ENCODE measurements at regions not wholly inside any gene's neighbourhood (a gene's known extent, or its start where the extent isn't known, plus 50 kb on each side); places are given as distances from the start of the nearest gene placed in this dataset.
A peak's percentile ranks its signal among the peaks of the same experiment; 100 is the strongest.
"Not testable (repeated sequence)": the region's sequence is repeated elsewhere in the genome, so short reads cannot be mapped to it uniquely, and the experiment has no call there.

DNA sequence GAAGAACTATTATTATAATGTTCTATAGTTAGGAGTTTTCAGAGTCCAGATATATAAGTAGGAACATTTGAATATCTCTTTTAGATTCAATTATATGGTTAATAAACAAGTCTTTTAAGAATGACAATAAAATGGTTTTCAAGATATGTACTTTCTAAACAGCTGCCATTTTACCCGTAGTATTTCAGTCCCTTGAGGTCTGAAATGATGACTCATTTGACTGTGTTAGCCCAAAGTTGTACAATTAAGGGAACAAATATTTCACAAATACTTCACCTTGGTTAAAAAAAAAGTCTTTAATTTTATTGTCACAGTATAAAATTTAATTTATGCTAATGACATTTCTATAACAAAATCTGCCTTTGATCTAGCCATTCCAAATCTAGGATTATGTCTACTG is 91.6 kb upstream of the TANK start:
- no peak for ATAC-seq
- Mint-ChIP-seq H3K27ac (no peak overlapping the region), H3K36me3 (no peaks in the 10 kb centered on the region)

DNA sequence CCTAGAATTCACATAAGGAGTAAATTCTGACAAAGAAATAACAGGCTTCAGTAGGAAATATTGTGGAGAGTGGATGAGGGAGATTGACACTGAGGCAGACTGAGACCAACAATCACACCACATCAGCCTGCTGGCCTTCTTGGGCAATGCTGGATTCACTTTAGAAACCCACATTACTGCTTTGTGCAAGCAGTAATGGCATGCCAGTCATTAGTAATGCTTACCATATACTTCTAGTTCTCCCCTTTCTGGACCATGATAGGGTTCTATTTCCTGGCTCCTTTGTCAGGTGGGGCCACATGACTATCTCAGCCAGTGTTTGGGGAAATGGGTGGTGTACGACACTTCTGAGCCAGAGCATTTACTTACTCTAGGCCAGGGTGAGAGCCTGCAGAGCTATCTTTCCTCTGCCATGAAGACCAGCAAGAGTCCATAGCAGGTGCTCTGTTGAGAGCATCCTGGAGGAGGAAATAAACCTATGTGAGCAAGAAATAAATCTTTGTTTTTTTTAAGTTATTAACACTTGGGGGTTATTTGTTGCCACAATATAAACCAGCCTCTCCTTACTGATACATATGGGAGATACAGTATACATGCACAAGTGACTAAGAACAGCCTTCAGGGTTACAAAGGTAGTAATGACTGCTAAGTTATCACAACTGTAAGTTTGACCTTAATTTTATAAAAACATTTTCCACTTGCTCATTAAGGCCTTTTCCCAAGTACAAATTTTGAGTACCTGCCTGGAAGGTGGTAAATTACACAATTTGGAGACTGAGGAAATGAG is 89.3 kb upstream of the TANK start:
- Mint-ChIP-seq H3K9me3 (no peaks in the 10 kb centered on the region), H3K36me3 (no peaks in the 10 kb centered on the region), H3K27ac (no peak overlapping the region)
- no peak for DNase-seq (ENCODE audit: low spot score in 2 of 2)
- ATAC-seq: peak; percentile 41 to 59

More for the DNA sequence above, 91.6 kb upstream of the TANK start:
- DNase-seq (ENCODE audit: low spot score in 2 of 2): no peak
- no peaks in the 10 kb centered on the region for H3K9me3 Mint-ChIP-seq

DNA sequence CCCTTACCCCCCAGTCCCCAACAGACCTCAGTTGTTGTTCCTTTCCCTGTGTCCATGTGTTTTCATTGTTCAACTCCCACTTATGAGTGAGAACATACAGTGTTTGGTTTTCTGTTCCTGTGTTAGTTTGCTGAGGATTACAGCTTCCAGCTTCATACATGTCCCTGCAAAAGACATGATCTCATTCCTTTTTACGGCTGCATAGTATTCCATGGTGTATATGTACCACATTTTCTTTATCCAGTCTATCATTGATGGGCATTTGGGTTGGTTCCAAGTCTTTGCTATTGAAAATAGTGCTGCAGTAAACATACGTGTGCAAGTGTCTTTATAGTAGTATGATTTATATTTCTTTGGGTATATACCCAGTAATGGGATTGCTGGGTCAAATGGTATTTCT is 87.8 kb upstream of the TANK start:
- H3K9me3 Mint-ChIP-seq: not testable (repeated sequence)

DNA sequence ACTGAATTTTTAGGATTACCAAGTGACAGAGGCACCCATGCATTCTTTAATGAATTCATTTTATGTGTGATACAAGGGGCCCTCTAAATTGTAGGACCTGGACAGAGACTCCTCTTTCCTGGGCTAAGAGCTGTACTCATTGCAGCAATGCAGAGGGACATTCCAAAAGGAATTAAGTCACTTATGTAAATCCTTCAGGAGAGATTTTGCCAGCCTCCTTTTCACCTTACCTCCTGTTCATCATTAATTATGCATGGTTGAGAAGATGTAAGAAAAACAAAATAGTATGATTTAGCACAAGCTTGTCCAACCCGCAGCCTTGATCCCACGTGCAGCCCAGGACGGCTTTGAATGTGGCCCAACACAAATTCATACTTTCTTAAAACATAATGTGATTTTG is 84.5 kb upstream of the TANK start:
- Mint-ChIP-seq H3K36me3 (peaks cover 0 to 6% of the 10 kb centered on the region in 2 donors), H3K27ac (peak overlapping the region in 1 of 2 donors; percentile 97), H3K9me3 (peaks cover 0 to 11% of the 10 kb centered on the region in 2 donors)
- ATAC-seq: no peak
- no peak for DNase-seq (ENCODE audit: low spot score in 2 of 2)

More for the DNA sequence above, 87.8 kb upstream of the TANK start:
- H3K36me3 Mint-ChIP-seq; DNase-seq (ENCODE audit: low spot score in 2 of 2); H3K27ac Mint-ChIP-seq; ATAC-seq: not testable (repeated sequence)

DNA sequence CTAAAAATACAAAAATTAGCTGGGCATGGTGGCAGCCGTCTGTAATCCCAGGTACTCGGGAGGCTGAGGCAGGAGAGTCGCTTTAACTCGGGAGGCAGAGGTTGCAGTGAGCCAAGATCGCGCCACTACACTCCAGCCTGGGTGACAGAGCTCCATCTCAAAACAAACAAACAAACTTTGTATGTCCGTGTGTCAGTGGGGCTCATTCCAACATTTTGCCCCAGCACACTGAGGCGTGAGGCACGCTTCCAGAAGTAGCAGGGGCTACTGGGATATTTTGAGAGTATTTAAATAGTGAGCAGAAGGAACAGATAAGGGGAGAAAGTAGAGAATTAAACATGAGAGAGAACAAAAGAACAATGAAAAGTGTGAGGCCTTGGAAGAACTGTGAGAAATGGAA is 83.3 kb upstream of the TANK start:
- no peak for ATAC-seq
- Mint-ChIP-seq H3K9me3 (peaks cover 0 to 11% of the 10 kb centered on the region in 2 donors), H3K36me3 (peaks cover 0 to 6% of the 10 kb centered on the region in 2 donors), H3K27ac (peak overlapping the region; percentile 95 to 97)
- no peak for DNase-seq (ENCODE audit: low spot score in 2 of 2)

DNA sequence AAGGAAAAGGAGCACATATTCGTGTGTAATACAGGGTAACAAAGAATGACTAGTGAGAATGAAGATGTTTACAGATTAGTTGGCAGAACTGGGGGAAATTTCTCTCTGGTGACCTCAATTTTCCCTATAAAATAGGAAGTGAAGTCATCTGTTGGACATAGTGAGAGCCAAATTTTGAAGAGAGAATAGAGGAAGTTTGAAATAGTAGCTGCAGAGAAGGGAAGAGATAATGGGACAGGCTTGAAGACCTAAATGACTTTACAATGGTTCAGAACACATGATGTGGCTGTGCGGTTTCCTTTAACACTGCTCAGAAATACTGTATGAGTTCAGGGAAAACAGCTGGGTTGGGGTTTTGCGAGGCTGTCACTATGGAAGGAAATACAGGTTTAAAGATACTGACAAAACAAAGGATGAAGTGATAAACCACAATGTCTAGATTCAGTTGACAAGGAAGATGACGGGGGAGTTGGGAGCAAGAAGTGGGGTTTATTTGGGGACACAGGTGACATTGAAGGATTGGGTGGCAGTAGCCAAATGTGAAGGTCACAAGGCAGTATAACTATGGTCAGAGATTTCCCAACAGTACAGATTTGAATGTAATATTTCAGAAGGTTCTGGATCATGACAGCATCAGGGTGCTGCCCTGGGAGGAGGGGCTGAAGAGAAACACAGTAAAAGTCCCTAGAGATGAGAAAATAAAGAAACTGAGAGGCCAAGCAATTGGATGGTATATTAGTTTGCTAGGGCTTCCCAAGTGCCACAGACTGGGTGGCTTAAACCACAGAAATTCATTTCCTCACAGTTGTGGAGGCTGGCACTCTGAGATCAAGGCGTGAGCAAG is 82.6 kb upstream of the TANK start:
- Mint-ChIP-seq H3K9me3 (peaks cover 0 to 11% of the 10 kb centered on the region in 2 donors), H3K27ac (peak overlapping the region; percentile 95 to 97), H3K36me3 (peaks cover 0 to 6% of the 10 kb centered on the region in 2 donors)
- ATAC-seq: peak; percentile 81 to 88
- peak; percentile 65 to 81 for DNase-seq (ENCODE audit: low spot score in 2 of 2)

DNA sequence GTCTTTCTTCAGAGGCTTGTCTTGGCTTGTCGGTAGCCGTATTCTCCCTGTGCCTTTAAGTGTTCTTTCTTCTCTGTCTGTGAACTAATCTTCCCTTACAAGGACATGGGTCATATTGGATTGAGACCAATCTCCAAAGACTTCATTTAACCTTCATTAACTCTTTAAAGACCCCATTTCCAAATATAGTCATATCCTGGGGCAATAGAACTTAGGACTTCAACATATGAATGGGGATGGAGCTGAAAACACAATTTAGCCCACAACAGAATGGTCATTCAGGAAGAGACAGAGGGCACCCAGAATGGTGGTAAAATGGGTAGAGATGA is 82.1 kb upstream of the TANK start:
- ATAC-seq (no peak), DNase-seq (ENCODE audit: low spot score in 2 of 2) (no peak)
- peaks cover 0 to 11% of the 10 kb centered on the region in 2 donors for H3K9me3 Mint-ChIP-seq
- H3K27ac Mint-ChIP-seq: peak overlapping the region; percentile 95 to 97
- peaks cover 0 to 6% of the 10 kb centered on the region in 2 donors for H3K36me3 Mint-ChIP-seq

DNA sequence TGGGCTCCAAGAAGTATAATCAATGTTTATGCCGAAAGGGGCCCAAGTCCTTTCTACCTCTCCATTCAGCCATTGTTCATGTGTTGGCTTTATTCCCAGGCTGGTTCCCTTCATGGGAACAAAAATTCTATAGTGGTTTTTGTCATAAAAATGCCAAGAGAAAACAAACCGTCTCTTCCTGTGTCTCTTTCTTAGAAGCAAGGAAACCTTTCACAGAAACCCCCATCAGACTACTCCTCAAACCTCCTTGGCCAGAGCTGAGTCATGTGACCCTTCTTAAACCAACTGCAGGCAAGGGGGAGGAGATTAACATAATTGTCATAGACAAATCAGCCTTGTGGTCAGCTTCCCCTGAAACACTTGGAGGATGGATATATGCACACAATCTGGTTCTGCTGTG is 75.1 kb upstream of the TANK start:
- ATAC-seq (peak in 1 of 2 donors; percentile 62), DNase-seq (ENCODE audit: low spot score in 2 of 2) (no peak)
- Mint-ChIP-seq H3K36me3 (no peaks in the 10 kb centered on the region), H3K27ac (no peak overlapping the region), H3K9me3 (peaks cover 7 to 9% of the 10 kb centered on the region in 2 donors)

DNA sequence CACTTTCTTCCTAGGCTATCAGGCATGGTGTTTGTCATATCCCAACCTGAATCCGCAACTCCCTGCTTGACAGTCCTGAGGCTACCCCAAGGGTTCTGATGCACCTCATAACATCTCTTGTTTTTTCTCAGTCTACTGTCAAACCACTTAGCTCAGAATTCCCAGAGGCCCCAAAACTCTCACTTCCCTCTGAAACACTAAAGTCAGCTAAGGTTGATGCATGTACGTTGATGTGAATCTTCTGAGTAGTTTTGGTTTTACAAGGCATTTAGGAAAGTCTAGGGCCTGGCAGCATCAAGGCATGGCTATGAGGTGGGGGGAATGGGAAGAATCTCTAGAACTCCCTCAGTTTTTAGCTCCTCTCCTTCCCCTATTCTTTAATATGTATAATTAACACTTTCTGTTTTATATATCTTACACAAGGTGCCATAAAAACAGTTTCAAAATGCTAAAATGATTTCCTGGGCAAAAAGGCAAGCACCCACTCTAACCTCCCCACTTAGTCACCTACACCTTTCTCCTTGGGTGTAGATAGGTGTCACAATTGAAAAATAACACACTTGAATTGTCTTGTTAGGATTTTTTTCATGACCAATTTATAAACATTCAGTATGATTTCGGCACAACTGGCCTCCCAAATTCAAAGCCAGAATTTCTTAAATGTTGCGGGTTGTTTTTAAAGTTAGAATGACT is 71.4 kb upstream of the TANK start:
- peaks cover 10 to 13% of the 10 kb centered on the region in 2 donors for H3K9me3 Mint-ChIP-seq
- DNase-seq (ENCODE audit: low spot score in 2 of 2): no peak
- H3K36me3 Mint-ChIP-seq: peaks cover 6 to 8% of the 10 kb centered on the region in 2 donors
- ATAC-seq: peak; percentile 27 to 41
- H3K27ac Mint-ChIP-seq: peak overlapping the region; percentile 3 to 86

DNA sequence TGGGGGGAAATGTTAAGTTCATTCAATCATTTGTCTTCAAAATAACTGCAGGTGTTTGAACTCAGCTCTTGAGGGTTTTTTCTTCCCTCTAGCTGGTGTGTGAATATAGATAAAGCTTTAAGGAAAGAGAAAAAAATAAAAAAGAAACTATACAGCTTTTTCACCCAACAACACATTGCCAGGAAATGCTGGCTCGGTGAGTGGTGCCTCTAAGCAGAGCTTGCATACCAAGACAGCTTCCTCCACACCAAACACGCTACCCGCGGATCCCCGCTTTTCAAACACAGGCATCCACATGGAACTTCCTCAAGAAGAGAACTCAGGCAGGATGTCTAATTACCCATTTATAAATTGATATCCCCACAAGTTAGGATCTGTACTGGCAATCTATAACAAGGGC is 69.8 kb upstream of the TANK start:
- Mint-ChIP-seq H3K36me3 (peaks cover 6 to 8% of the 10 kb centered on the region in 2 donors), H3K9me3 (peaks cover 6 to 9% of the 10 kb centered on the region in 2 donors), H3K27ac (peak overlapping the region; percentile 72 to 79)
- ATAC-seq (peak; percentile 61 to 71), DNase-seq (ENCODE audit: low spot score in 2 of 2) (peak in 1 of 2 donors; percentile 33)

DNA sequence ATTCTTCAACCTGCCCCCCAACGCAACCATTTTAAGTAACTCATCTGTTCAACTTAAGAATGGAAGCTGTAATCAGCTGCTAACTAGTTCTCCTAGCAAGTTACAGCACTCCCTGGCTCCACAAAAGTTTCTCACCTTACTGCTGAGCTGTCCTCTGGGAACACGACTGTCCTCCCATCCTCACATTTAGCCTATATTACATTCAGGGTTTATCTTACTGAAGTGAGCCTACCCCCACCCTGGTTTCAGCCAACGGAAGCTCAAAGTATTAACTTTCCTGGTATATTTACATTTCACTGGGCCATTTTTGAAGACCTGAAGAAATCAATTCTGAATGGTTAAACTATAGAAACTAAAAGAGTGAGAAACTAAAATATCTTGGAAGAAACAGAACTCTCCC is 64.9 kb upstream of the TANK start:
- DNase-seq (ENCODE audit: low spot score in 2 of 2) (no peak), ATAC-seq (no peak)
- H3K27ac Mint-ChIP-seq: no peak overlapping the region
- H3K36me3 Mint-ChIP-seq: peaks cover 5 to 31% of the 10 kb centered on the region in 2 donors
- H3K9me3 Mint-ChIP-seq: peaks cover 3 to 10% of the 10 kb centered on the region in 2 donors

DNA sequence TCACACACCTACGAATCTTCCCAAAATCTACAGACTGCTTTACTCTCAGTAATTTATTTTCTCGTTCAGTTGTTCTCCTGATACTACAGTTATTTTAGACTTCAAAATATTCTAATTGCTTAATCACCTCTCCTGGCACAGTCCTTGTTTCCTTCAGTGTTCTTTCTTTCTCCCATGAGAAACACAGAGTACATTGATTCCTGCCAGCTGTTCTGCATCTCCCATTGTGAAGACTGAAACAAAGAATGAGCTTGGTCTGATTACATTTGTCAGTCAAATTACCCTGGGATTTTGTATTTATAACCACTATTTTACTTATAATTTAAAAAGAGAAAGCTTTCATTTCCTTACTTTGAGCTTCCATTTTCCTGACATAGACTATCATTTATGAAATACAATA is 63.9 kb upstream of the TANK start:
- ATAC-seq (no peak), DNase-seq (ENCODE audit: low spot score in 2 of 2) (no peak)
- no peak overlapping the region for H3K27ac Mint-ChIP-seq
- H3K9me3 Mint-ChIP-seq: peaks cover 3 to 10% of the 10 kb centered on the region in 2 donors
- peaks cover 0 to 28% of the 10 kb centered on the region in 2 donors for H3K36me3 Mint-ChIP-seq

DNA sequence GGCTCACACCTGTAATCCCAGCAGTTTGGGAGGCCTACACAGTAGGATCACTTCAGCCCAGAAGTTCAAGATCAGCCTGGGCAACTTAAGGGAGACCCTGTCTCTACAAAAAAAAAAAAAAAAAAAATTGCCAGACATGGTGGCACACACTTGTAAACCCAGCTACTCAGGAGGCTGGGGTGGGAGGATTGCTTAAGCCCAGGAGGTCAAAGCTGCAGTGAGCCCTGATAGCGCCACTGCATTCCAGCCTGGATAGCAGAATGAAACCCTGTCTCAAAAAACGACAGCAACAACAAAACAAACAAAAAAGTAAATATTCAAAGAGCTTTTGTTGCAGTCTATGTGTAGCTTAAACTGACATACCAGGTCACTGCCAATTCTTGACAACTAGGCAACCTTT is 63.1 kb upstream of the TANK start:
- ATAC-seq: no peak
- peaks cover 0 to 23% of the 10 kb centered on the region in 2 donors for H3K36me3 Mint-ChIP-seq
- peaks cover 0 to 6% of the 10 kb centered on the region in 2 donors for H3K9me3 Mint-ChIP-seq
- no peak overlapping the region for H3K27ac Mint-ChIP-seq
- no peak for DNase-seq (ENCODE audit: low spot score in 2 of 2)

DNA sequence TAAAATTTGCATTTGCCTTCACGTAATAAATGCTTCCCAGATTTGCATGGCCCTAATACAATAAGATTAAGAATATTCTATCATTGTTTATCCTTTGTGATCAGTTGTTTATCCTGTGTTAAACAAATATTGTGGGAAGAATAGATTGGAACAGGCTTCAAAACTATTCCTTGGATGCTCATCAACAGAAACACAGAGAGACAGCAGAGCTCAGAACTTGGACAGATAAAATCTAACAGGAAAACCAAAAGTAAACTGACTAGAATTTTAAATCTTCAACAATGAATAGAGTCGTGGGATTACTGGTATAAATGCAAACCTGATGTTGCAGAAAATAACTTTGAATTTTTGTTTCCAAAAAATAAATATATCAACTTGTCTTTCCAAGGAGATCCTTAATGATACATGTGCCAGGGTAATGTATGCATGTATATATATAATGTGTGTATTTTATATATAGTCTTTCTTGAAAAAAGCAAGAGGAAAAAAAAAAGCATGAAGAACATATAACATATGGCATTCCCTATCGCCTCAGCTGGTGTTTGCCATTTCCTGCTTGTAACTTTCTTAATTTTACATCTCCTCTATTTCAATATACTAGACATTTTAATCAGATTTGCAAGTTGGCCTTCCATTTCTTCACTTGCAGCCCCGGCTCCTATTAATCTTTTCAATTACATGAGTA is 59.9 kb upstream of the TANK start:
- DNase-seq (ENCODE audit: low spot score in 2 of 2) (no peak), ATAC-seq (no peak)
- H3K27ac Mint-ChIP-seq: no peak overlapping the region
- peaks cover 0 to 6% of the 10 kb centered on the region in 2 donors for H3K9me3 Mint-ChIP-seq
- H3K36me3 Mint-ChIP-seq: peaks cover 0 to 23% of the 10 kb centered on the region in 2 donors

DNA sequence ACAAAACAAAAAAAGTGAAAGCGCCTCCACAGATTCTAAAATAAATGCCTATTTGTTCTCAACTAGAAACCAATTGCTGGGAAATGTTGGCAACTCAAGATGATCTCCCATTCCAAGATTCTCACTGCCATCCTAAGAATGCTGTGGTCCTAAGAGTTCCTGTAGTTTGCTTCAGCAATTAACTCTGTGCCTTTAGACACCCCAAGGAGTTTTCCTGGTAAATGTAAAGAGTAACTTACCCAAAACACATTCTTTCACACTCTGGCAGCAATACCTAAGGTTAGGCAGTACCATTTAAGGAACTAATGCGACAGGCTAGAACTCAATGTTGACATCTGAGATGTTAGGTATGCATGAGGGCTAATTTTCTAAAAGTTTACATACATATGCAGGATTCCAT is 58.8 kb upstream of the TANK start:
- peaks cover 0 to 23% of the 10 kb centered on the region in 2 donors for H3K36me3 Mint-ChIP-seq
- ATAC-seq (no peak), DNase-seq (ENCODE audit: low spot score in 2 of 2) (no peak)
- peaks cover 0 to 6% of the 10 kb centered on the region in 2 donors for H3K9me3 Mint-ChIP-seq
- H3K27ac Mint-ChIP-seq: no peak overlapping the region

DNA sequence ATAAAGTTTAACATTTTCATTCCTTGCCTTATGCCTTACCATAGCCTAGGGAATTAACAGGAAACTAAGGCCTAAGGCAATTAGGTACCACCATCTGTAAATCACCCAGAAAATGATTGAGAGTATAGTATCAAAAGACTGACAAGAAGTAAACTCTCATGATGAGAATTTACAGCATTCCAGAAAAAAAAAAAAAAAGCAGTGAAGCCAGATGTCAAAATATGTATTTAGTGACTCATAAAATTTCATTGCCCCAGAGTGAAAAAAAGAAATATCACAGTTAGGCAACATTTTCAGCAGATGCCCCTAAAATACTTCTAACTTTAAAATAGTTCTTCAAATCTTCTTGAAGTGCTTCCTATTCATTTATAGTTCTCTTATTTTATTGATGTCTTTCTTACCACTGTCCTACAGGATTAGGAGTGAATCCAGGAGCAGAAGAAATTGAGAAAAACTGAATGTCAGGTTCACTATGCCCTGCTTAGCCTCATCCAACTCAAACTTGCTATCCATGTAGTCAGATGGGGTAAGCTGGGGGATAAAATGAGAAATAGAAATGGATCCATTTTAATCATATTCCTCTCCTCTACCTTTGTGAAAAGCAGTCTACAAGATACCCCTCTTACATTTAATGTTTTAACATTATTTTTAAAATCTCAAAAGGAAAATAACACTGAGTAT is 57.3 kb upstream of the TANK start:
- Mint-ChIP-seq H3K27ac (no peak overlapping the region), H3K36me3 (peaks cover 0 to 16% of the 10 kb centered on the region in 2 donors), H3K9me3 (peaks cover 0 to 6% of the 10 kb centered on the region in 2 donors)
- no peak for DNase-seq (ENCODE audit: low spot score in 2 of 2)
- ATAC-seq: no peak

All from activated naive CD4-positive, alpha-beta T cell treated with anti-CD3 and anti-CD28 coated beads, Interleukin-2, amount 50 U/mL, for 72 hours (primary cell).